ENCODE measurements at regions not wholly inside any gene's neighbourhood (a gene's known extent, or its start where the extent isn't known, plus 50 kb on each side); places are given as distances from the start of the nearest gene placed in this dataset.

GRCh38 chr1:38275960-38276359 is 229.4 kb upstream of the POU3F1 start:
- no peak for DNase-seq

GRCh38 chr1:38274974-38275373 is 228.4 kb upstream of the POU3F1 start:
- DNase-seq, result no peak

- DNase-seq, result peak; percentile 94
Observed at GRCh38 chr1:38273196-38273804, 226.7 kb upstream of the POU3F1 start.

- DNase-seq, result no peak
Observed at GRCh38 chr1:38272515-38272914, 225.9 kb upstream of the POU3F1 start.

- DNase-seq, result no peak
Observed at GRCh38 chr1:38270849-38271633, 224.4 kb upstream of the POU3F1 start.

- DNase-seq, result no peak
Observed at GRCh38 chr1:38269923-38270848, 223.6 kb upstream of the POU3F1 start.

GRCh38 chr1:38268226-38268625 is 221.6 kb upstream of the POU3F1 start:
- no peak for DNase-seq

GRCh38 chr1:38267037-38268036 is 220.7 kb upstream of the POU3F1 start:
- DNase-seq, result no peak

- DNase-seq, result no peak
Observed at GRCh38 chr1:38266197-38266520, 219.6 kb upstream of the POU3F1 start.

GRCh38 chr1:38265293-38266196 is 219.0 kb upstream of the POU3F1 start:
- DNase-seq, result no peak

- no peak for DNase-seq
Observed at GRCh38 chr1:38263438-38263837, 216.8 kb upstream of the POU3F1 start.

GRCh38 chr1:38261574-38261973 is 215.0 kb upstream of the POU3F1 start:
- DNase-seq, result no peak

- no peak for DNase-seq
Observed at GRCh38 chr1:38258085-38258627, 211.6 kb upstream of the POU3F1 start.

GRCh38 chr1:38257374-38257773 is 210.8 kb upstream of the POU3F1 start:
- DNase-seq, result no peak

- no peak for DNase-seq
Observed at GRCh38 chr1:38256072-38256471, 209.5 kb upstream of the POU3F1 start.

- DNase-seq, result no peak
Observed at GRCh38 chr1:38253314-38253713, 206.7 kb upstream of the POU3F1 start.

GRCh38 chr1:38250356-38250755 is 203.8 kb upstream of the POU3F1 start:
- no peak for DNase-seq

- no peak for DNase-seq
Observed at GRCh38 chr1:38249001-38249400, 202.4 kb upstream of the POU3F1 start.

GRCh38 chr1:38246955-38247952 is 200.7 kb upstream of the POU3F1 start:
- DNase-seq, result no peak
